IPS-15b (cell line): ENCODE measurements at regions not wholly inside any gene's neighbourhood (a gene's known extent, or its start where the extent isn't known, plus 50 kb on each side); places are given as distances from the start of the nearest gene placed in this dataset.

Experiments
- H3K27me3 ChIP-seq: one replicate; pipeline ENCODE4 v1.6.1; 2013; ENCODE audit warnings: low read length; ENCODE audit not compliant: control insufficient read depth, insufficient read depth
- H3K36me3 ChIP-seq: one replicate; pipeline ENCODE4 v1.6.1; 2013; ENCODE audit warnings: low read length; ENCODE audit not compliant: control insufficient read depth, insufficient read depth
- H3K4me1 ChIP-seq: one replicate; pipeline ENCODE4 v1.6.1; 2013; ENCODE audit warnings: mild to moderate bottlenecking, low read length; ENCODE audit not compliant: control insufficient read depth, insufficient read depth
- H3K4me3 ChIP-seq: one replicate; pipeline ENCODE4 v1.5.1; 2013; ENCODE audit warnings: low read depth, low read length
- H3K9ac ChIP-seq: one replicate; pipeline ENCODE4 v1.6.1; 2013; ENCODE audit warnings: low read depth, mild to moderate bottlenecking, low read length
- H3K9me3 ChIP-seq: one replicate; pipeline ENCODE4 v1.6.1; 2013; ENCODE audit warnings: mild to moderate bottlenecking, low read length; ENCODE audit not compliant: control insufficient read depth, insufficient read depth

DNA sequence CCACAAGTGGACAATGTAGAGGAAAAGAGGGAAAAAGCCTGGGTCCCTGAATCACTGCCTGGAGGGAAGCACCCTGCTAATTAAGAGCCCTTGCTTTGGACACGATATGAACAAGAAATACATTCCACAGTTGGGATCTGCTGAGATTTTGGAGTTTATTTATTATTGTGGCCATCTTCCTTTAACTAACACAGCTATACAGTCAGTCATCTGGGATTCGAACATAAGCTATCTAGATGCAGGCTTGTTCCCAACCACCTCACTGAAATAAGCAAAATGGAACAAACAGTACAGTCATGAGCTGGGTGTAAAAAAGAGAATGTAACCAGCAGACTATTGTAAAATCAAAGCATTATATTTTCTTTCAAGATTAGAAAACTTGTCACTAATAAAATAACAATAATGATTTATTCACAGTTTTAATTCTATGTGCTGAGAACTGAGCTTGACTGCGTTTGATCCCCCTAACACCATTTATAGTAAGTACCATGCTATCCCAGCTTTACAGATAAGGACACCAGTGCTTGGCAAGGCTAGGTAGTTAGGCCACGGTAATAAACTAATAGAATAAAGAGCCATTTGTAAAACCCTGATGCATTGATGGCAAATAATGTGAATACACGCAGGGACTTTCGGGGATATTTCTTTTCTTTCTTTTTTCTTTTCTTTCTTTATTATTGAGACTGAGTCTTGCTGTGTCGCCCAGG lies 223.8 kb upstream of the KLF6 start:
- H3K4me3 ChIP-seq, result no peak overlapping the region
- no peaks in the 10 kb centered on the region for H3K9me3 ChIP-seq
- H3K27me3 ChIP-seq, result no peaks in the 10 kb centered on the region
- no peak overlapping the region for H3K9ac ChIP-seq
- no peaks in the 10 kb centered on the region for H3K36me3 ChIP-seq
- H3K4me1 ChIP-seq, result no peaks in the 10 kb centered on the region

DNA sequence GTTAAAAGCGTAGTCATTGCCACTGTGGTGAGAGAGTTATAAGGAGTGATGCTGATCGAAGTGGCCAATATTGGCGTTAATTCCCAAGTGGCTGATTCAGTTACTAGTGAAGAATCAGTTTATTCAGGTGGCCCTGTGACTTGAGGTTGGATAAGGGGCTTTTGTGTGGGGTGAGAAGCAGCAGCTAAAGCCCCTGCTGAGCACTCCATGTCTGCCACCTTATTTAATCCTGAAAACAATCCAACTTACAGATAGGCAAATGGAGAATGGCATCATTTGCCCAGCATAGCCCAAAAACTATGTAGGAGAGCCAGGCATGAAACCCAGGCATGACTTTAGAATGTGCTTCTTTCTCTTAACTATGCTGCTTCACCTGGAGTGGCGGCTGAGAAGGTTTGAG lies 222.8 kb upstream of the KLF6 start:
- no peak overlapping the region for H3K9ac ChIP-seq
- no peaks in the 10 kb centered on the region for H3K4me1 ChIP-seq

DNA sequence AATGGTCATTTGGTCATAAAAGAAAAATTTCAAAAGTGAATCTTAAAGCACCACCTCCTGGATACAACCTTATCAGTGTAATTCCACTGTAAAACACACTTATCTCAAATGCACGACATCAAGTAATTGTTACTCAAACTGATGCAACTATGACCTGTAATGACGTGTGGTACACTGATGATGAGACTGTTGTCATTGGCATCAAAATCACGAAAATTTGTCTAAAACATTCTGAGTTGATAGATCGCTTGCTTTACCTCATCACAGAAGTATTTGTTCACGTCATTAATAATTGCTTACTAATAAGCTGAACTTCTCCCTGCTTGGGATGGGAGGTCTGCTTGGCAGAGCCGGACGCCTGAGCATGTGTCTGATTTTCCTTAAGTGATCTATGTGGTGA lies 221.8 kb upstream of the KLF6 start:
- Histone ChIP-seq H3K4me1 (no peaks in the 10 kb centered on the region), H3K36me3 (no peaks in the 10 kb centered on the region), H3K9me3 (no peaks in the 10 kb centered on the region), H3K4me3 (no peak overlapping the region), H3K9ac (no peak overlapping the region), H3K27me3 (no peaks in the 10 kb centered on the region)

More for the DNA sequence above, 222.8 kb upstream of the KLF6 start:
- H3K27me3 ChIP-seq, result no peaks in the 10 kb centered on the region
- no peak overlapping the region for H3K4me3 ChIP-seq
- H3K9me3 ChIP-seq, result no peaks in the 10 kb centered on the region
- H3K36me3 ChIP-seq, result no peaks in the 10 kb centered on the region

- no peak overlapping the region for H3K4me3 ChIP-seq
- H3K9me3 ChIP-seq, result no peaks in the 10 kb centered on the region
- no peaks in the 10 kb centered on the region for H3K4me1 ChIP-seq
- no peaks in the 10 kb centered on the region for H3K27me3 ChIP-seq
- H3K36me3 ChIP-seq, result no peaks in the 10 kb centered on the region
- H3K9ac ChIP-seq, result no peak overlapping the region
These were observed 221.0 kb upstream of the KLF6 start for GRCh38 chr10:4006051-4006450.

GRCh38 chr10:4004990-4005389 lies 220.0 kb upstream of the KLF6 start:
- H3K4me1 ChIP-seq, result no peaks in the 10 kb centered on the region

GRCh38 chr10:4004144-4004543 lies 219.1 kb upstream of the KLF6 start:
- Histone ChIP-seq H3K36me3 (no peaks in the 10 kb centered on the region), H3K9me3 (no peaks in the 10 kb centered on the region), H3K27me3 (no peaks in the 10 kb centered on the region), H3K4me1 (no peaks in the 10 kb centered on the region), H3K4me3 (no peak overlapping the region), H3K9ac (no peak overlapping the region)

More at GRCh38 chr10:4004990-4005389, 220.0 kb upstream of the KLF6 start:
- H3K9me3 ChIP-seq, result no peaks in the 10 kb centered on the region
- H3K36me3 ChIP-seq, result no peaks in the 10 kb centered on the region
- no peak overlapping the region for H3K9ac ChIP-seq
- H3K4me3 ChIP-seq, result no peak overlapping the region
- no peaks in the 10 kb centered on the region for H3K27me3 ChIP-seq

DNA sequence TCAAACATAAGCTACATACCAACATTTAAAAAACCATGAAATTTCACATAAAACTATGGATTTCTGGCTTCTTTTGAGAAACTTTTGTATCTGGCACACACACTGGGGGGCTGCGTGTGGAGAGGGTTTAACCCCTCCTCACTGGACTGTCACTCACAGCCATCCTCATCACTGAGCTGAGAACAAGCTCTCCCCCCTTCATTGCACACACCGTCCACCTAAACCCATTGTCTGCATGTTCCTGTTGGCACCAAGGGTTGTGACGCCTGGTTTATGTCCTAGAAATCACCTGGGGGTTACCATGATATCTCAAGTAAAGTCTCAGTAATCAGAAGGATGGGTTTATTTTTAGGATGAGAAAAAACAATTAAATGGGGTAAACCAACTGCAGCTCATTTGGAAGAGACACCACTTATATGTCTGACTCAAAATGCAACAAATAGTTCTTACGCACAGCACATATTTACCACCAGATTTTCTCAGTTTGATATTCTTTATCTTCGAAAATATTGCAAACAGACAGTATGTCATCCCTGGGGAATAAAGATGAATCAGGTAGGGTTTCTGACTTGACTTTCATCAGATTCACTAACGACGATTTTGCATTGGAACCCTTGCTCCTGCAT lies 218.5 kb upstream of the KLF6 start:
- H3K4me3 ChIP-seq, result no peak overlapping the region
- no peaks in the 10 kb centered on the region for H3K27me3 ChIP-seq
- H3K9me3 ChIP-seq, result no peaks in the 10 kb centered on the region
- no peak overlapping the region for H3K9ac ChIP-seq
- H3K36me3 ChIP-seq, result no peaks in the 10 kb centered on the region
- H3K4me1 ChIP-seq, result no peaks in the 10 kb centered on the region

GRCh38 chr10:4001811-4002210 lies 216.8 kb upstream of the KLF6 start:
- Histone ChIP-seq H3K9ac (no peak overlapping the region), H3K27me3 (no peaks in the 10 kb centered on the region), H3K4me1 (no peaks in the 10 kb centered on the region)

DNA sequence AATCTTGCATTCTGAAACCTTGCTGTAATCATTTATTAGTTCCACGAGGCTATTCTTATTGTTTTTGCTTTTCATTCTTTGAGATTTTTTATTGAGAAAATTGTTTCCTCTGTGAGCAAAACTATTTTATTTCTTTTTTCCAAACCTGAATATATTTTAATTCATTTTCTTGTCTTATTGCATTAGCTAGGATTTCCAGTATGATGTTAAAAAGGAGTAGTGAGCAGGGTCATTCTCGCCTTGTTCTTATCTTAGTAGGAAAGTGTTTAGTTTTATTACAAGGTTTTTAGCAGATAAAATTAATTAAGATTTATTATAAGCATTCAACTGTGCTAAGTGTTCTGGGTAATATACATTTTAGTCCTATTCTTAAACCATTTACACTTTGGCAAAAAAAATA lies 214.6 kb upstream of the KLF6 start:
- Histone ChIP-seq H3K4me1 (no peaks in the 10 kb centered on the region), H3K27me3 (no peaks in the 10 kb centered on the region), H3K9ac (no peak overlapping the region), H3K36me3 (no peaks in the 10 kb centered on the region), H3K9me3 (no peaks in the 10 kb centered on the region), H3K4me3 (no peak overlapping the region)

More at GRCh38 chr10:4001811-4002210, 216.8 kb upstream of the KLF6 start:
- Histone ChIP-seq H3K4me3 (no peak overlapping the region), H3K9me3 (no peaks in the 10 kb centered on the region), H3K36me3 (no peaks in the 10 kb centered on the region)

- Histone ChIP-seq H3K9ac (no peak overlapping the region), H3K4me3 (no peak overlapping the region), H3K9me3 (no peaks in the 10 kb centered on the region), H3K36me3 (no peaks in the 10 kb centered on the region), H3K4me1 (no peaks in the 10 kb centered on the region), H3K27me3 (no peaks in the 10 kb centered on the region)
These were observed 211.7 kb upstream of the KLF6 start for GRCh38 chr10:3996697-3997096.

DNA sequence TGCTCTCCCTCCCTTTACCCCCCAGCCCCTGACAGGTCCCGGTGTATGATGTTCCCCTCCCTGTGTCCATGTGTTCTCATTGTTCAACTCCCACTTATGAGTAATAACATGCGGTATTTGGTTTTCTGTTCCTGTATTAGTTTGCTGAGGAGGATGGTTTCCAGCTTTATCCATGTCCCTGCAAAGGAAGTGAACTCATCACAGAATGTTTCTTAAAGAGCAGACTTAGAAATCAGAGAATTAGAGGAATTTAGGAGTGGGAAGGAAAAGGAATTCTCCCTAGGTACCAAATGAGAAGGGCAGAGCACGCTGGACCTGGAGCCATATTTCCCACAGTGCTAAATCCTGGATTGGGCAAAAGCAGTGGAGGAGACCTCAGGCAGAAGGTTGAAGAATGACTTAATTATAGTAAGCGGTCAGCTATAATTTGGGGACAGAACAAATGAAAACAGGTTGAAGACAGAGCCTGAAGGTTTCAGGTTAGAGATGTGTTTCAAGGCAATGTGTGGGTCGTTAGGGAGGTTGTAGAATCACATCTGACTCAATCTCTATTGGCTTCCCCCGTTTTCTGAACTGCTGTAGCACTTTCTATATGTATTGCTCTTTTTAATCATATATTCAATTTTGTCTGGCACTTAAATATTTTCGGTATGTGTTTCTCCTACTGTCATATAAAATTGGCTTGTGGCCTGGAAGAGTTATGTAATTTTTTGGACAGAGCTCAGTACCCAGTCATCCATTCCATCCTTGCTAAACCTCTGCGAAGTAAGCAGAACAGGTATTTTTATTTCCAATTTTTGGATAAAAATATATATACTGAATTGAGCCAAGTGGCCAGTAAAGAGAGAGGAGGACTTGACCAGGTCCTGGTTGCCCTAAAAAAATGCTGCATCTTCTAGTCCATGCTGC lies 210.5 kb upstream of the KLF6 start:
- Histone ChIP-seq H3K36me3 (no peaks in the 10 kb centered on the region), H3K9me3 (no peaks in the 10 kb centered on the region), H3K9ac (no peak overlapping the region), H3K27me3 (no peaks in the 10 kb centered on the region), H3K4me3 (no peak overlapping the region), H3K4me1 (no peaks in the 10 kb centered on the region)
